ENCODE measurements at regions not wholly inside any gene's neighbourhood (a gene's known extent, or its start where the extent isn't known, plus 50 kb on each side); places are given as distances from the start of the nearest gene placed in this dataset.

- H3K4me2 ChIP-seq (ENCODE audit: low read length), result no peak overlapping the region
- no peak overlapping the region for H4K5ac ChIP-seq (ENCODE audit: low read length)
- no peak overlapping the region for H3K9ac ChIP-seq (ENCODE audit: low read length)
- H3K27me3 ChIP-seq (ENCODE audit: insufficient read depth, low read length, poor library complexity), result no peaks in the 10 kb centered on the region
- no peak overlapping the region for H2AK5ac ChIP-seq (ENCODE audit: low read length)
- H3K4me1 ChIP-seq (ENCODE audit: control insufficient read depth, low read depth, low read length), result no peaks in the 10 kb centered on the region
- H2BK5ac ChIP-seq (ENCODE audit: low read length), result no peak overlapping the region
- H4K8ac ChIP-seq (ENCODE audit: low read depth, low read length), result no peak overlapping the region
- H2BK15ac ChIP-seq (replicated peaks; ENCODE audit: low read depth), result no peak overlapping the region
- no peak overlapping the region for H3K27ac ChIP-seq (ENCODE audit: low read depth, low read length)
- H3K36me3 ChIP-seq (ENCODE audit: control insufficient read depth, insufficient read depth, low read length), result no peaks in the 10 kb centered on the region
- no peak overlapping the region for H3K56ac ChIP-seq (ENCODE audit: low read length)
- H2BK120ac ChIP-seq (ENCODE audit: low read depth, low read length), result no peak overlapping the region
- H3K23ac ChIP-seq (ENCODE audit: low read length), result no peak overlapping the region
- H3K79me1 ChIP-seq (ENCODE audit: low read length), result no peaks in the 10 kb centered on the region
- no peak for DNase-seq
- no CpG with 5 or more reads among the region's 8 CpGs for WGBS (ENCODE audit: extremely low coverage, insufficient coverage, low lambda C conversion rate)
- H3K79me2 ChIP-seq (ENCODE audit: control insufficient read depth, insufficient read depth, low read length), result no peaks in the 10 kb centered on the region
- no peak overlapping the region for H3K4ac ChIP-seq (ENCODE audit: low read depth, low read length)
- no peak overlapping the region for H3K4me3 ChIP-seq (ENCODE audit: low read length)
- H3K18ac ChIP-seq (ENCODE audit: low read length), result no peak overlapping the region
These were observed 111.2 kb downstream of the THBS2 start for GRCh38 chr6:169142538-169142844.

- H2BK15ac ChIP-seq (replicated peaks; ENCODE audit: low read depth), result no peak overlapping the region
- H3K79me2 ChIP-seq (ENCODE audit: control insufficient read depth, insufficient read depth, low read length), result no peaks in the 10 kb centered on the region
- no peaks in the 10 kb centered on the region for H3K4me1 ChIP-seq (ENCODE audit: control insufficient read depth, low read depth, low read length)
- no peak overlapping the region for H2AK5ac ChIP-seq (ENCODE audit: low read length)
- no peak for DNase-seq
- H3K4ac ChIP-seq (ENCODE audit: low read depth, low read length), result no peak overlapping the region
- H4K8ac ChIP-seq (ENCODE audit: low read depth, low read length), result no peak overlapping the region
- no peak overlapping the region for H3K4me2 ChIP-seq (ENCODE audit: low read length)
- H2BK5ac ChIP-seq (ENCODE audit: low read length), result no peak overlapping the region
- H3K27me3 ChIP-seq (ENCODE audit: insufficient read depth, low read length, poor library complexity), result no peaks in the 10 kb centered on the region
- no peak overlapping the region for H3K9ac ChIP-seq (ENCODE audit: low read length)
- H3K27ac ChIP-seq (ENCODE audit: low read depth, low read length), result no peak overlapping the region
- H3K4me3 ChIP-seq (ENCODE audit: low read length), result no peak overlapping the region
- no peak overlapping the region for H3K18ac ChIP-seq (ENCODE audit: low read length)
- H2BK120ac ChIP-seq (ENCODE audit: low read depth, low read length), result no peak overlapping the region
- no peaks in the 10 kb centered on the region for H3K79me1 ChIP-seq (ENCODE audit: low read length)
- WGBS (ENCODE audit: extremely low coverage, insufficient coverage, low lambda C conversion rate), result no CpG with 5 or more reads among the region's 18 CpGs
- H4K5ac ChIP-seq (ENCODE audit: low read length), result no peak overlapping the region
- H3K23ac ChIP-seq (ENCODE audit: low read length), result no peak overlapping the region
- H3K56ac ChIP-seq (ENCODE audit: low read length), result no peak overlapping the region
- H3K36me3 ChIP-seq (ENCODE audit: control insufficient read depth, insufficient read depth, low read length), result no peaks in the 10 kb centered on the region
These were observed 111.7 kb downstream of the THBS2 start for GRCh38 chr6:169141671-169142537.

- WGBS (ENCODE audit: extremely low coverage, insufficient coverage, low lambda C conversion rate), result no CpG with 5 or more reads among the region's 11 CpGs
- no peak overlapping the region for H2AK5ac ChIP-seq (ENCODE audit: low read length)
- H3K27me3 ChIP-seq (ENCODE audit: insufficient read depth, low read length, poor library complexity), result no peaks in the 10 kb centered on the region
- no peak overlapping the region for H3K27ac ChIP-seq (ENCODE audit: low read depth, low read length)
- no peak overlapping the region for H3K18ac ChIP-seq (ENCODE audit: low read length)
- H3K56ac ChIP-seq (ENCODE audit: low read length), result no peak overlapping the region
- no peaks in the 10 kb centered on the region for H3K79me2 ChIP-seq (ENCODE audit: control insufficient read depth, insufficient read depth, low read length)
- H3K79me1 ChIP-seq (ENCODE audit: low read length), result no peaks in the 10 kb centered on the region
- H4K8ac ChIP-seq (ENCODE audit: low read depth, low read length), result no peak overlapping the region
- H3K4me1 ChIP-seq (ENCODE audit: control insufficient read depth, low read depth, low read length), result no peaks in the 10 kb centered on the region
- H4K5ac ChIP-seq (ENCODE audit: low read length), result no peak overlapping the region
- H3K36me3 ChIP-seq (ENCODE audit: control insufficient read depth, insufficient read depth, low read length), result no peaks in the 10 kb centered on the region
- H3K4ac ChIP-seq (ENCODE audit: low read depth, low read length), result no peak overlapping the region
- no peak overlapping the region for H3K23ac ChIP-seq (ENCODE audit: low read length)
- no peak overlapping the region for H3K9ac ChIP-seq (ENCODE audit: low read length)
- H2BK120ac ChIP-seq (ENCODE audit: low read depth, low read length), result no peak overlapping the region
- H2BK15ac ChIP-seq (replicated peaks; ENCODE audit: low read depth), result no peak overlapping the region
- H3K4me2 ChIP-seq (ENCODE audit: low read length), result no peak overlapping the region
- H2BK5ac ChIP-seq (ENCODE audit: low read length), result no peak overlapping the region
- no peak overlapping the region for H3K4me3 ChIP-seq (ENCODE audit: low read length)
- DNase-seq, result no peak
These were observed 112.6 kb downstream of the THBS2 start for GRCh38 chr6:169140986-169141495.

DNA sequence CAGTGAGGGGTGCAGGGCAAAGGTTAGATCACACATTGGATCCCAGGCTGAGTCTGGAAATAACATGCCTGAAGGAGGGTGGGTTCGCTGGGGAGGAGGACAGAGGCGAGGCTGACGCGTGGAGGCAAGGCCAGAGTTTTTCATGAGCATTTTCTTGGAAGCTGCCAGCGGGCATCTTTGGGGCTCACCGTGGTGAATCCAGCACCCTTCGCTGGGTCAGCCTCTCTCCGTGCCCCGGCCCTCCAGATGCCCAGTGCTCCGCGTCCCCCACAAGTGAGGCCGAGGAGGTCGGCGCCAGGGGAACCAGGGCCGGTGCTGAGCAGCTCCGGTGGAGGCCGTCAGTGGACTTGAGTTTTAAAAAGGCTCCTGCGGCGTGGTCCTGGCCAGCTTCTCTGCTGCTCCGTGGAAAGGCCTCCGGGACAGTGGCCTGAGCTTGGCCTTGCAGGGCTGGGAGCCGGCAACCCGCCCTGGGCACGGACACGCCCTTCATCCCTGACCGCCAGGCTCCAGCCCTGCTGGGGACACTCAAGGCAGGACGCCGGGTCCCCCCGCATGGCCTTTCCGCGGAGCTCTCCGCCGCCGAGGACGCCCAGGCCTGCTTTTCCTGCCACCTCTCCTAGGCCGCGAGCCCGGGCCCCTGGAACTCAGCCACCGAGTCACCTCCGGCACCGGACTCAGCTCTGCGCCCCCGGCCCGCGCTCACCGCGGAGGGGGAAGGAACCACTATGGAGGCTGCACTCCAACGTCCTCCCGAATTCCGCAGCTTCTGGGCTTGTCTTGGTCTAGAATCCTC is 114.3 kb downstream of the THBS2 start:
- WGBS (ENCODE audit: extremely low coverage, insufficient coverage, low lambda C conversion rate), result no CpG with 5 or more reads among the region's 50 CpGs
- Histone ChIP-seq H3K4me2 (ENCODE audit: low read length) (no peak overlapping the region), H3K18ac (ENCODE audit: low read length) (no peak overlapping the region), H2BK5ac (ENCODE audit: low read length) (no peak overlapping the region), H4K8ac (ENCODE audit: low read depth, low read length) (no peak overlapping the region), H3K27ac (ENCODE audit: low read depth, low read length) (no peak overlapping the region), H4K5ac (ENCODE audit: low read length) (no peak overlapping the region), H3K4me1 (ENCODE audit: control insufficient read depth, low read depth, low read length) (no peaks in the 10 kb centered on the region), H3K79me1 (ENCODE audit: low read length) (no peaks in the 10 kb centered on the region), H3K9ac (ENCODE audit: low read length) (no peak overlapping the region), H3K79me2 (ENCODE audit: control insufficient read depth, insufficient read depth, low read length) (no peaks in the 10 kb centered on the region), H2BK15ac (replicated peaks; ENCODE audit: low read depth) (no peak overlapping the region), H2AK5ac (ENCODE audit: low read length) (no peak overlapping the region), H3K36me3 (ENCODE audit: control insufficient read depth, insufficient read depth, low read length) (no peaks in the 10 kb centered on the region), H3K56ac (ENCODE audit: low read length) (no peak overlapping the region), H3K4me3 (ENCODE audit: low read length) (no peak overlapping the region), H2BK120ac (ENCODE audit: low read depth, low read length) (no peak overlapping the region), H3K27me3 (ENCODE audit: insufficient read depth, low read length, poor library complexity) (no peaks in the 10 kb centered on the region), H3K4ac (ENCODE audit: low read depth, low read length) (no peak overlapping the region), H3K23ac (ENCODE audit: low read length) (no peak overlapping the region)
- no peak for DNase-seq

DNA sequence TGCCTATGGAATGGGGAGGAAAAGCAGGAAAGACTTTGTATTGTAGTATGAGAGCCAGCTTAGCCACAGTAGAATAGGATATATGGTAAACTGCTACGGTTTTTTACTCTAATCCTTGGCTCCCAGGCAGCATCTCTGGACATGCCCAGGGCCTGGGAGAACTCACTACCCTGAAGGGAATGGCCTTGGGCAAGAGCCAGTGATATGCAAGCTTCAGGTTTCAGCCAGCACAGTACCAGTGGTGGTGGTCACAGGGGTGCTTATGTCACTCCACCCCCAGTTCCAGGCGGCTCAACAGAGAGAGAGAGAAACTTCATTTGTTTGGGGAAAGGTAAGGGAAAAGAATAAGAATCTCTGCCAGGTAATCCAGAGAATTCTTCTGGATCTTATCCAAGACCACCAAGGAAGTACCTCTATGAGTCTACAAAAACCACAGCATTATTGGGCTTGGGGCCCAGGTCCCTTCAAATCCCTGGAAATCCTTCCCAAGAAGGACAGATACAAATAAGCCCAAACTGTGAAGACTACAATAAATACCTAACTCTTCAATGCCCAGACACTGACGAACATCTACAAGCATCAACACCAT is 121.2 kb downstream of the THBS2 start:
- Histone ChIP-seq H4K8ac (ENCODE audit: low read depth, low read length) (no peak overlapping the region), H3K27ac (ENCODE audit: low read depth, low read length) (no peak overlapping the region), H2BK120ac (ENCODE audit: low read depth, low read length) (no peak overlapping the region), H3K4ac (ENCODE audit: low read depth, low read length) (no peak overlapping the region), H3K27me3 (ENCODE audit: insufficient read depth, low read length, poor library complexity) (no peaks in the 10 kb centered on the region), H2BK15ac (replicated peaks; ENCODE audit: low read depth) (no peak overlapping the region), H3K79me2 (ENCODE audit: control insufficient read depth, insufficient read depth, low read length) (no peaks in the 10 kb centered on the region), H3K4me3 (ENCODE audit: low read length) (no peak overlapping the region), H2BK5ac (ENCODE audit: low read length) (no peak overlapping the region), H3K79me1 (ENCODE audit: low read length) (no peaks in the 10 kb centered on the region), H3K56ac (ENCODE audit: low read length) (no peak overlapping the region), H3K9ac (ENCODE audit: low read length) (no peak overlapping the region), H3K4me2 (ENCODE audit: low read length) (no peak overlapping the region), H3K4me1 (ENCODE audit: control insufficient read depth, low read depth, low read length) (no peaks in the 10 kb centered on the region), H3K18ac (ENCODE audit: low read length) (no peak overlapping the region), H3K23ac (ENCODE audit: low read length) (no peak overlapping the region), H4K5ac (ENCODE audit: low read length) (no peak overlapping the region), H2AK5ac (ENCODE audit: low read length) (no peak overlapping the region), H3K36me3 (ENCODE audit: control insufficient read depth, insufficient read depth, low read length) (no peaks in the 10 kb centered on the region)
- no CpG with 5 or more reads among the region's 3 CpGs for WGBS (ENCODE audit: extremely low coverage, insufficient coverage, low lambda C conversion rate)
- no peak for DNase-seq
